Left ventricle myocardium superior (tissue), 1 donor: ENCODE measurements at regions not wholly inside any gene's neighbourhood (a gene's known extent, or its start where the extent isn't known, plus 50 kb on each side); places are given as distances from the start of the nearest gene placed in this dataset.
"Not testable (repeated sequence)": the region's sequence is repeated elsewhere in the genome, so short reads cannot be mapped to it uniquely, and the experiment has no call there.

Experiments used
- ATAC-seq: fragments of 200-7000 bp; cut with Tn5 transposase; one replicate; pipeline ENCODE4 v1.9.1; 2020; ENCODE audit warnings: mild to moderate bottlenecking, moderate library complexity
- DNase-seq: peaks from one replicate; pipeline ENCODE4 v3.0.0-alpha.2; 2020
- intact Hi-C: fragments of 100-400 bp; cut with micrococcal nuclease; formaldehyde crosslinking; loops from one replicate; pipeline ENCODE4 v1.11.0; 2022
- donor health status: DM: no; HTN: yes; CAD: no; lungs with severe emphysema.

- intact Hi-C loops, result no loop called here
- ATAC-seq (peak; percentile 24), DNase-seq (no peak)
Observed at GRCh38 chr12:5096241-5096924, 52.7 kb downstream of the KCNA5 start.

GRCh38 chr12:5097786-5098185 is 54.1 kb downstream of the KCNA5 start:
- no peak for ATAC-seq
- no peak for DNase-seq

GRCh38 chr12:5099136-5099535 is 55.5 kb downstream of the KCNA5 start:
- ATAC-seq (no peak), DNase-seq (no peak)
- intact Hi-C loops, result no loop called here

More at GRCh38 chr12:5097786-5098185, 54.1 kb downstream of the KCNA5 start:
- intact Hi-C loops, result no loop called here

- intact Hi-C loops, result no loop called here
- ATAC-seq (no peak), DNase-seq (no peak)
Observed at GRCh38 chr12:5099591-5099990, 55.9 kb downstream of the KCNA5 start.

- DNase-seq (no peak), ATAC-seq (no peak)
- intact Hi-C loops, result no loop called here
Observed at GRCh38 chr12:5101686-5102085, 58.0 kb downstream of the KCNA5 start.

- ATAC-seq, result no peak
- DNase-seq, result no peak
- intact Hi-C loops, result no loop called here
Observed at GRCh38 chr12:5102261-5102789, 58.6 kb downstream of the KCNA5 start.

GRCh38 chr12:5102806-5103205 is 59.1 kb downstream of the KCNA5 start:
- ATAC-seq (no peak), DNase-seq (no peak)
- intact Hi-C loops, result no loop called here

- DNase-seq (no peak), ATAC-seq (no peak)
- intact Hi-C loops, result no loop called here
Observed at GRCh38 chr12:5110345-5110744, 66.7 kb downstream of the KCNA5 start.

GRCh38 chr12:5114436-5114835 is 70.8 kb downstream of the KCNA5 start:
- intact Hi-C loops, result no loop called here
- ATAC-seq, result no peak
- no peak for DNase-seq

- DNase-seq, ATAC-seq, intact Hi-C loops: not testable (repeated sequence)
Observed at GRCh38 chr12:5121784-5122183, 78.1 kb downstream of the KCNA5 start.

- intact Hi-C loops, DNase-seq, ATAC-seq: not testable (repeated sequence)
Observed at GRCh38 chr12:5122256-5122831, 78.7 kb downstream of the KCNA5 start.

GRCh38 chr12:5123921-5124320 is 80.2 kb downstream of the KCNA5 start:
- ATAC-seq, result no peak
- DNase-seq, result no peak
- intact Hi-C loops, result no loop called here

- ATAC-seq (no peak), DNase-seq (no peak)
- intact Hi-C loops, result no loop called here
Observed at GRCh38 chr12:5124401-5124800, 80.7 kb downstream of the KCNA5 start.

GRCh38 chr12:5134861-5135525 is 91.3 kb downstream of the KCNA5 start:
- no peak for DNase-seq
- intact Hi-C loops, result no loop called here
- ATAC-seq, result no peak

GRCh38 chr12:5138256-5138655 is 94.6 kb downstream of the KCNA5 start:
- no peak for ATAC-seq
- intact Hi-C loops, result no loop called here
- DNase-seq, result no peak

- DNase-seq, result no peak
- intact Hi-C loops, result no loop called here
- ATAC-seq, result no peak
Observed at GRCh38 chr12:5138845-5139244, 95.2 kb downstream of the KCNA5 start.

GRCh38 chr12:5139751-5140150 is 96.1 kb downstream of the KCNA5 start:
- ATAC-seq, result no peak
- intact Hi-C loops, result no loop called here
- no peak for DNase-seq

GRCh38 chr12:5140190-5140589 is 96.5 kb downstream of the KCNA5 start:
- intact Hi-C loops, result no loop called here
- ATAC-seq, result no peak
- DNase-seq, result no peak

- DNase-seq, result no peak
- ATAC-seq, result no peak
- intact Hi-C loops, result no loop called here
Observed at GRCh38 chr12:5148880-5149279, 105.2 kb downstream of the KCNA5 start.

- intact Hi-C loops, result no loop called here
- no peak for DNase-seq
- ATAC-seq, result no peak
Observed at GRCh38 chr12:5154091-5154490, 110.4 kb downstream of the KCNA5 start.
